Liver (tissue), 8 donors: ENCODE measurements at regions not wholly inside any gene's neighbourhood (a gene's known extent, or its start where the extent isn't known, plus 50 kb on each side); places are given as distances from the start of the nearest gene placed in this dataset.

Experiments
- DNase-seq: peaks from one replicate; pipeline ENCODE4 v3.0.0-alpha.2; 2017; ENCODE audit warnings: low spot score
- H3K27ac ChIP-seq, 2 donors: one replicate each; pipeline ENCODE4 v1.7.0; 2013; ENCODE audit warnings: inconsistent platforms in 2 of 2, low read length in 2 of 2, control low read depth in 1 of 2, low read depth in 1 of 2, mild to moderate bottlenecking in 1 of 2
- H3K27me3 ChIP-seq, 4 donors: one replicate each; pipeline versions ENCODE4 v1.6.1 to v1.7.0; 2013; ENCODE audit warnings: low read length in 3 of 4, inconsistent platforms in 1 of 4, mild to moderate bottlenecking in 1 of 4, moderate library complexity in 1 of 4; ENCODE audit not compliant: control insufficient read depth in 4 of 4, insufficient read depth in 4 of 4
- H3K36me3 ChIP-seq, 4 donors: one replicate each; pipeline versions ENCODE4 v1.6.1 to v1.7.0; 2013; ENCODE audit warnings: low read length in 3 of 4, mild to moderate bottlenecking in 3 of 4, low read depth in 1 of 4, moderate library complexity in 1 of 4; ENCODE audit not compliant: control insufficient read depth in 4 of 4, insufficient read depth in 3 of 4
- H3K4me1 ChIP-seq, 4 donors: one replicate each; pipeline versions ENCODE4 v1.6.1 to v1.7.0; 2013; ENCODE audit warnings: low read length in 3 of 4, mild to moderate bottlenecking in 3 of 4, moderate library complexity in 1 of 4; ENCODE audit not compliant: control insufficient read depth in 4 of 4, insufficient read depth in 4 of 4
- H3K4me3 ChIP-seq, 3 donors: one replicate each; pipeline versions ENCODE4 v1.6.1 to v1.7.0; 2013; ENCODE audit warnings: low read length in 3 of 3, control low read depth in 1 of 3, low read depth in 1 of 3, mild to moderate bottlenecking in 1 of 3
- H3K9ac ChIP-seq, 2 donors: one replicate each; pipeline ENCODE4 v1.7.0; 2013; ENCODE audit warnings: low read length in 2 of 2, mild to moderate bottlenecking in 2 of 2, moderate library complexity in 2 of 2, control low read depth in 1 of 2, low read depth in 1 of 2
- H3K9me3 ChIP-seq, 4 donors: one replicate each; pipeline versions ENCODE4 v1.6.1 to v1.7.0; 2013; ENCODE audit warnings: low read length in 3 of 4; ENCODE audit not compliant: control insufficient read depth in 4 of 4
- ATF3 ChIP-seq: IDR thresholded peaks from 2 replicates; pipeline ENCODE4 v1.6.1; 2016; ENCODE audit warnings: antibody characterized with exemption
- CTCF ChIP-seq: fragments of 150-350 bp; IDR thresholded peaks from 2 replicates; pipeline ENCODE4 v1.5.1; 2017; ENCODE audit warnings: improper control_type of control experiment, low read depth, low read length; ENCODE audit not compliant: missing input control
- EGR1 ChIP-seq, 2 donors: IDR thresholded peaks; 2 replicates each; pipeline ENCODE4 v1.6.1; 2016 to 2018; ENCODE audit warnings: antibody characterized with exemption in 2 of 2, low read depth in 2 of 2
- FOXA1 ChIP-seq: IDR thresholded peaks from 2 replicates; pipeline ENCODE4 v1.6.1; 2016; ENCODE audit warnings: antibody characterized with exemption
- FOXA2 ChIP-seq: IDR thresholded peaks from 2 replicates; pipeline ENCODE4 v1.6.1; 2016; ENCODE audit warnings: antibody characterized with exemption
- GABPA ChIP-seq, 2 donors: IDR thresholded peaks in 1 of 2; conservative IDR thresholded peaks in 1 of 2; 2 replicates each; pipeline ENCODE4 v1.6.1; 2016; ENCODE audit warnings: antibody characterized with exemption in 2 of 2, mild to moderate bottlenecking in 1 of 2, moderate library complexity in 1 of 2
- HNF4A ChIP-seq, 2 donors: conservative IDR thresholded peaks; 2 replicates each; pipeline ENCODE4 v1.6.1; 2016; ENCODE audit warnings: antibody characterized with exemption in 2 of 2, mild to moderate bottlenecking in 2 of 2
- HNF4G ChIP-seq: IDR thresholded peaks from 2 replicates; pipeline ENCODE4 v1.6.1; 2016; ENCODE audit warnings: antibody characterized with exemption
- JUND ChIP-seq, 2 donors: IDR thresholded peaks; 2 replicates each; pipeline ENCODE4 v1.6.1; 2016; ENCODE audit warnings: antibody characterized with exemption in 2 of 2
- MAX ChIP-seq: IDR thresholded peaks from 2 replicates; pipeline ENCODE4 v1.6.1; 2016; ENCODE audit warnings: antibody characterized with exemption
- NR2F2 ChIP-seq: IDR thresholded peaks from 2 replicates; pipeline ENCODE4 v1.6.1; 2016; ENCODE audit warnings: antibody characterized with exemption
- RAD21 ChIP-seq, 2 donors: IDR thresholded peaks; 2 replicates each; pipeline ENCODE4 v1.6.1; 2016; ENCODE audit warnings: antibody characterized with exemption in 2 of 2, mild to moderate bottlenecking in 2 of 2
- REST ChIP-seq: IDR thresholded peaks from 2 replicates; pipeline ENCODE4 v1.6.1; 2016; ENCODE audit warnings: antibody characterized with exemption, mild to moderate bottlenecking
- RXRA ChIP-seq, 2 donors: IDR thresholded peaks; 2 replicates each; pipeline ENCODE4 v1.6.1; 2017 to 2018; ENCODE audit warnings: antibody characterized with exemption in 2 of 2, mild to moderate bottlenecking in 1 of 2
- TAF1 ChIP-seq: conservative IDR thresholded peaks from 2 replicates; pipeline ENCODE4 v1.6.1; 2016; ENCODE audit warnings: antibody characterized with exemption, mild to moderate bottlenecking
- YY1 ChIP-seq: IDR thresholded peaks from 2 replicates; pipeline ENCODE4 v1.6.1; 2016; ENCODE audit warnings: antibody characterized with exemption, mild to moderate bottlenecking
- WGBS: extraction: QIAGEN DNeasy Blood & Tissue Kit; methylation state at CpG from one replicate; pipeline ENCODE4 v1.1.7; 2013; 5-methylcytosine and 5-hydroxymethylcytosine counted together
- TF ChIP-seq, protein P1 (sequence below): IDR thresholded peaks from 2 replicates; pipeline ENCODE4 v1.6.1; 2016; ENCODE audit warnings: antibody characterized with exemption
- donor health status: healthy.
- donor health status: healthy.
- donor health status: healthy.
- donor health status: healthy.
- donor health status: healthy.

- no peaks in the 10 kb centered on the region for H3K4me1 ChIP-seq
- DNase-seq = no peak
- H3K9ac ChIP-seq = no peak overlapping the region
- peaks cover 0 to 6% (median 1%) of the 10 kb centered on the region in 4 donors for H3K27me3 ChIP-seq
- H3K36me3 ChIP-seq = no peaks in the 10 kb centered on the region
- WGBS = 94% methylated on average over 1 of the region's 1 CpG
- no peak for TF ChIP-seq HNF4A (conservative IDR thresholded peaks at IDR 0.05)
- no peak for TF ChIP-seq HNF4G
- TF ChIP-seq FOXA2 = no peak
- TF ChIP-seq RXRA (IDR thresholded peaks at IDR 0.05) = no peak
- TF ChIP-seq FOXA1 = no peak
- no peak for TF ChIP-seq EGR1 (IDR thresholded peaks at IDR 0.05; ENCODE audit: low read depth in 2 of 2)
- TF ChIP-seq MAX = no peak
- no peak for TF ChIP-seq JUND (IDR thresholded peaks at IDR 0.05)
- no peak for TF ChIP-seq NR2F2
- no peak for TF ChIP-seq YY1
- TF ChIP-seq REST = no peak
- no peak for TF ChIP-seq CTCF
- TF ChIP-seq ATF3 = no peak
- TF ChIP-seq, protein P1, sequence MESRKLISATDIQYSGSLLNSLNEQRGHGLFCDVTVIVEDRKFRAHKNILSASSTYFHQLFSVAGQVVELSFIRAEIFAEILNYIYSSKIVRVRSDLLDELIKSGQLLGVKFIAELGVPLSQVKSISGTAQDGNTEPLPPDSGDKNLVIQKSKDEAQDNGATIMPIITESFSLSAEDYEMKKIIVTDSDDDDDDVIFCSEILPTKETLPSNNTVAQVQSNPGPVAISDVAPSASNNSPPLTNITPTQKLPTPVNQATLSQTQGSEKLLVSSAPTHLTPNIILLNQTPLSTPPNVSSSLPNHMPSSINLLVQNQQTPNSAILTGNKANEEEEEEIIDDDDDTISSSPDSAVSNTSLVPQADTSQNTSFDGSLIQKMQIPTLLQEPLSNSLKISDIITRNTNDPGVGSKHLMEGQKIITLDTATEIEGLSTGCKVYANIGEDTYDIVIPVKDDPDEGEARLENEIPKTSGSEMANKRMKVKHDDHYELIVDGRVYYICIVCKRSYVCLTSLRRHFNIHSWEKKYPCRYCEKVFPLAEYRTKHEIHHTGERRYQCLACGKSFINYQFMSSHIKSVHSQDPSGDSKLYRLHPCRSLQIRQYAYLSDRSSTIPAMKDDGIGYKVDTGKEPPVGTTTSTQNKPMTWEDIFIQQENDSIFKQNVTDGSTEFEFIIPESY = no peak
- no peak for TF ChIP-seq TAF1
- no peak for TF ChIP-seq GABPA (IDR thresholded peaks at IDR 0.05 in 1 of 2, conservative IDR thresholded peaks at IDR 0.05 in 1 of 2)
- no peak for TF ChIP-seq RAD21 (IDR thresholded peaks at IDR 0.05)
- peaks cover 8 to 29% (median 15%) of the 10 kb centered on the region in 4 donors for H3K9me3 ChIP-seq
- H3K4me3 ChIP-seq = no peak overlapping the region
- no peak overlapping the region for H3K27ac ChIP-seq
Observed at GRCh38 chr5:73346878-73347408, 101.6 kb downstream of the FOXD1 start.
